GM19467 (cell line): ENCODE measurements at regions not wholly inside any gene's neighbourhood (a gene's known extent, or its start where the extent isn't known, plus 50 kb on each side); places are given as distances from the start of the nearest gene placed in this dataset.
"Not testable (repeated sequence)": the region's sequence is repeated elsewhere in the genome, so short reads cannot be mapped to it uniquely, and the experiment has no call there.

Experiments used
- ATAC-seq: cut with Tn5 transposase; IDR thresholded peaks from one replicate; pipeline ENCODE4 v1.9.1; 2021; ENCODE audit warnings: mild to moderate bottlenecking, moderate library complexity; ENCODE audit not compliant: unreplicated experiment

DNA sequence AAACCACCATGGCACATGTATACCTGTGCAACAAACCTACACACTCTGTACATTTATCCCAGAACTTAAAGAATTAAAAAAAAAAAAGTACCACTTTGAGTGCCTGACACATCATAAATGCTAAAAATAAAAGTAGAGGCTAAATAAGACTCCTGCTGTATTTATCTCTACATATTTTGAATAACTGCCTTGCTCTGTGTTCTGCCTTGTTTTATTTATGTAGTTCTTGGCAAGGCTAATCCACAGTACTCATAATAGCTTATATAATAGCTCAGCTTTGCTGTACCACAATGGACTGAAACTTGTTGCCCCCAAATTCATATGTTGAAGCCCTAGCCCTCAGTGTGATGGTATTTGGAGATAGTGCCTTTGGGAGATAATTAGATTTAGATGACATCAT is 95.4 kb upstream of the ADAMTS9 start:
- ATAC-seq: no peak

DNA sequence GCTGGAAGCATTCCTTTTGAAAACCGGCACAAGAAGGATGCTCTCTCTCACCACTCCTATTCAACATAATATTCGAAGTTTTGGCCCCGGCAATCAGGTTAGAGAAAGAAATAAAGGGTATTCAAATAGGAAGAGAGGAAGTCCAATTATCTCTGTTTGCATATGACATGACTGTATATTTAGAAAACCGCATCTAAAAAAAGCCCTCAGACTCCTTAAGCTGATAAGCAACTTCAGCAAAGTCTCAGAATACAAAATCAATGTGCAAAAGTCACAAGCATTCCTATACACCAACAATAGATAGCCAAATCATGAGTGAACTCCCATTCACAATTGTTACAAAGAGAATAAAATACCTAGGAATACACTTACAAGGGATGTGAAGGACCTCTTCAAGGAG is 93.1 kb upstream of the ADAMTS9 start:
- not testable (repeated sequence) for ATAC-seq

DNA sequence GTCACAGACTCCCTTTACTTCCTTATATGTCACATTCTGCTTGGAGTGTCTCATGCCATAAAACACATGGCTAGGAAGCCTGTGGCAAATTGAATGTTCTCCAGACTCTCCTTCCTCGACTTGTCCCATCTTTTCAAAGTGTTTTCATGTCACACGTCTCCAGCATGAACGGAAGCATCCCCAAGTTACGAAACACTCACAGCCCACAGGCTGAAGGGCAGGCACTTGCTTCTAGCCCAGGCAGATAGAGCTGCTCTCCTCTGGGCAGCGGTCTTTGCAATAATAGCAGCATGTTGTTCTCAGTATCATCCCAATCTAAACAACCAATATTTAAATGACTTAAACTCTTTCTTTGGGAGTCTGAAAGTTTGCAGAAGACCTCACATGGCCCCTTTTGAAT is 85.3 kb upstream of the ADAMTS9 start:
- ATAC-seq: no peak

DNA sequence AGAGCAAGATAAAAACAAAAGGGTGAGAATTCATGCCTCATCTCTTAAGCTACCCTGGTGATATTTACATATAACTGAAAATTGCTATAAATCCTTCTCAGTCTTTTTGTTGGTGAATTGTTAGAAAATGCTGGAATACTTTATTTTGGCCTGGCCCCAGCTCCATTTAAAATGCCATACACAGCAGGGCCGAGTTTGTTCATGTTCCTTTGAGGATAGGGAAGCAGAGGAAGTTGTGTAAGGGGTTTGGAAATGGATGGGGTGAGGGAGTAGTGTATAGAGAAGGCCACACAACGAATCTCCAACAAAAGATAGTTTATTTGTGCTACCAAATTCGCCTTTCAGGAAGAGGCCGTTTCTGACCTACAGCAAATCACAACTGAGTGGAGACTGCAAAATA is 78.6 kb upstream of the ADAMTS9 start:
- no peak for ATAC-seq

DNA sequence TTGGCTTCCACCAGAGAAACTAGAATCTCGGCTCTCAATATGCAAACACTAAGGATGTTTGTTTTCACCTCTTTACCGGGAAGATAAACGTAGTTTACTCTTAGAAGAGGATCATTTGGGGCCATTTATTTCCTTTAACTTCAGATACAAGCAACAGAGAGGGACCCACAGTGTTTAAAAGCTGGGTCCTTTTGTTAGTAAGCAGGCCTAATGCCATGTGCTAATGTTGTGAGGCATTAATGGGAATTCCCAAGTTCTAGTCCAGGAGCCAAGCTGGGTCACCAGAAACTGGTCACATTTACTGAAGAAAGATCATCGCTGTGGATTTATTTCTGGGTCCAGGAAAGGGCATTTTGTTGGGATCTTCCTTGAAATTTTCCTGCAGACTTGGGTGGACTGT is 78.1 kb upstream of the ADAMTS9 start:
- ATAC-seq: no peak

DNA sequence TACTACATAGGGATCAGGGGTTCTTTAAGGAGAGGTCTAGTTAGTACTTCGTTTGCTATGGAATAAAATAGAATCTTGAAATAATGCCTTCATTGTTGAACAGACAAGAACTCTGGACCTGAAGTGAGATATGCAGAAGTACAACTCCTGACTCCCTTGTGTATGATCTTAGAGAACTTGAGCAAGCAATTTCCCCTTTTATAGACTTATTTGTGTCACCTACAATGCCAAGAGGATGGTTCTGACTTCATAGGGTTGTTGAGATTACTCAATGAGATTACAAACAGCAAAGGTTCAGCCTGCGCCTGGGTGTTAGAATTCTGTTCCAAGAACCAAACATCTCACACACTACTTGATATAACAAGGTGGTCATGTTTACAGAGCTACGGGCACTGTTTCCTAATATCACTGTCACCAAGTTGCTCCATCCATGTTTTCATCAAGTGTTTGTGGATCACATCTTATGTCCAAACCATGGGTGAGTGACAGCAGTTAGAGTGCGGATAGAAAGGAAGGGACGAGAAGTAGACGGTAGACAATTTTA is 76.7 kb upstream of the ADAMTS9 start:
- no peak for ATAC-seq

DNA sequence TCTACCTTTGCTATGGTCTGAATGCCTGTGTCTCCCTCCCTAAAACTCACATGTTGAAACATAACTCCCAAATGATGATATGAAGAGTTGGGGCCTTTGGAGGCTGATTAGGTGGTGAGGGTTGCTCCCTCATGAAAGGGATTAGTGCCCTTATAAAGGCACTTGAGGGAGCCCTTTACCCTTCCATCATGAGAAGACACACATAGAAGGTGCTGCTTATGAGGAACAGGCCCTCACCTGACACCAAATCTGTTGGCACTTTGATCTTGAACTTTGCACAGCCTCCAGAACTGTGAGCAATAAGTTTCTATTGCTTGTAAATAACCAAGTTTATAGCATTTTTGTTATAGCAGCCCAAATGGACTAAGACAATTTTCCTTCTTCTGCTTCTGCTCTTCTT is 76.2 kb upstream of the ADAMTS9 start:
- ATAC-seq: no peak

DNA sequence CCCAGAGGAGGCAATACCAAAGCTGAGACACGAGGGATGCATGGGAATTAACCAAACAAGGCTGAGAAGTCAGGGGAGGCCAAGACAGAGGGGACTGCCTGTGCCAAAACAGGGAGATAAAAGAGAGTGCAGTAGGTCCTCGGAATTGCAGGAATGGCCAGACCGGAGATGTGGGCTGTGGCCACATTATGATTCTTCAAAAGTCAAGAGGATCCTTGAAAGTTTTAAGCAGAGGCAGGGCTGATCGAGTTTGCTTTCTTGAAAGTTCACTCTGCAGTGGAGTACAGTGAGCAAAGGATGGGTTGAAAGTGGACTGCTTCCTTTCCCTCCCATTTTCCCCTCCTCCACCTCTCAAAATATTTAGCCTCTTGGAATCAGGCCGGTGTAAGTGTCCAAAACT is 73.9 kb upstream of the ADAMTS9 start:
- ATAC-seq: no peak

DNA sequence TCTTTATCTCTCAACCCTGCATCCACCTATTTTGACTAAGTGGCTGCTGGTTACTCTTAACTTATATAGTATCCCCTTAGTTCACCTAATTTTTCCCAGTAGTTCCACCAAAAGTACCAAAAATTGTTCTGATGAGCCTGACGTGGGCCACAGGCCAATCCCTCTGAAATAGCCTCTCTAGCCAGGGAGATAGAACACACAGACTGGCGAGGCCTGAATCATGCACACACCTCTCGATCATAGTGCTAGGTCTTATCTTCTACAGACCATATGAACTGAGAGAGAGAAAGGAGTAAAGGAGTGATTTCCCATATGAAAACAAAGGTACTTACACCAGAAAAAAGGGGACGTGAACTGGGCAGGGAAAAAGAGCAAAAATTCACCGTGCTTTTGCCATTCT is 72.5 kb upstream of the ADAMTS9 start:
- ATAC-seq: no peak

DNA sequence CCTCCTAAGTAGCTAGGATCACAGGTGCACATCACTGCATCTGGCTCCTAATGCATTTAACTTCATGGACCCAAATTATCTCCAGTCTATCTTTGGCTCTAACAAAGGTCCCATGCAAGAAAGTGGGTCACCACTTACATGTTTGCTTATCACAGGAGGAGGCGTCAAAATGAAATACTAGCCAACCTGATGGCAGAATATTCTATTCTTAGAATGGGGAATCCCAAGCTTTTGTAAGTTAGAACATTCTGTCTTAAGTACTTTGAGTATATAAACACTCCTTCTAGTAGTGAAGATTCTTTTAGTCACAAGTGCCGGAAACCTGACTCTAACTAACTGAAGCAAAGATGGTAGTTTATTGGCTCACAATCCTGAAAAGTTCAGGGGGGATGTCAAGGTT is 72.0 kb upstream of the ADAMTS9 start:
- ATAC-seq: no peak

DNA sequence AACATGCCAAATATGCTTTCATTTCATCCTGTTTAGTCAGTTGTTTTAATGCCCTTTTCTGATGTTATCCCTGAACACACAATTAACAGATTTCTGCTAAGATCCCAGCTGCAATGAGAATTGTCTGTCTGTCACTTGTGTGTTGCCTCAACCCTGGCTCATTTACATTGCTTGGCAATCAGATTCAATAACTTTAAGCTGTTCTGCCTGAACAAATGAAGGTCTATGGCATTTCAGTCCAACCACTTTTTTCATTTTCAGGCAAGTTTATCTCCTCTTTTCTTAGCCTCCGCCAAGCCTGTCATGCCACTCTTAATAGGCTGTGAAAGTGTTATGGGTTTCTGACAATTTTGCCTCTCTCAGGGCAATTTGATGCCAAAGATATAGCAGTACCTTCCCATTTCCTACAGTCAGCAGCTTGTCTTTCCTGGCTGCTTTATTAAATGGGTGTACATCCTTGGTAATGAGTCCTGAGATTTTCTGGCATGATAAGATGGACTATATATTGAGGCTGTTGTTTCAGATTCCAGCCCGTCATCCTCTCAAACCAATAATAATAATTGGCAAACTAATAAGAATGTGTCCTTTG is 68.7 kb upstream of the ADAMTS9 start:
- no peak for ATAC-seq

DNA sequence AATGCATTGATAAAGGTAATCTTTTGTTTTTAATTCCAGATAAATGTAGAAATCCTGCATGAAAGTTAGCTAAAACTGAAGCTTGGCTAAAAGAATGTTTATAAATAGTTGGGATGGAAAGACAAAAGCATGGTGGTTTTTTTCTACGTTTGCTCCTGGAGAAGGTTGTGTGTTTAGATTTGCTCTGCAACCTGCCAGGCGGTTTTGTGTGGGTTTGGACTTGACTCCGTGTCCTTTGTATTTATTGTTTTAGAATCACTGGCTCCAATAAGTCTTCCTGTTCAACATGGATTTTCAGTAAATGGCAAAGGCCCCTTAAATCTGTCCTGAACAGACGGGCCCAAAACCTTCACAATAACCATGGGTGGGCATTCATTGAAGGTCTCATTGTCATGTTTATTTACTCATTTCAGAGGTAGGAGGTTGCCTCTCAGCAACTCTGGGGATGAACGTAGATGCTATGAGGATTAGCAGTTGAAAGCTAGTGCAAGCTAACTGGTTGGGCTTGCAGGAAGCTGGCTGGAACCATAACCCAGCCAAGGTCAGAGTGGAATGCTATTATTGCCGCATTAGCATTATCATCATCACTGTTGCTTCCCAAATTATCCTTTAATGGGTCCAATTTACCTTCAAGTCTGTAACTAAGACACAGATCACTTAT is 60.6 kb upstream of the ADAMTS9 start:
- ATAC-seq: no peak

DNA sequence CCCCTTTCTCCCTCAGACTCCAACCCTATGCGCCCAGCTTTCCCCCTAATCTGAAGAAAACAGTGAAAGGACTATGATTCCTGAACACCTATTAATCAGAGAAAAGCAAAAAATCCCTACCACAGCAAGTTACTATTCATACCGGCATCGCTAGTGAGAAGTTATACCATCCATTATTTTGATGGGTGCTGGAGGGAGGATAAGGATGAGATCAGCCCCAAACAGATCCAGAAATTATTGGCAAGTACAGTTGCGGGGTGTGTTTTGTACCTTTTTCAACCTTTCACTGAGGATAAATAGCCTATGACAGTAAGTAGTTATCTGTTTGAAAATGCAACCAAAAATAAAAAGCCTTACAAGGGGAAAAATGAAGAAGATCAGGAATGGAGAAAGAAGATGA is 59.9 kb upstream of the ADAMTS9 start:
- ATAC-seq: no peak

DNA sequence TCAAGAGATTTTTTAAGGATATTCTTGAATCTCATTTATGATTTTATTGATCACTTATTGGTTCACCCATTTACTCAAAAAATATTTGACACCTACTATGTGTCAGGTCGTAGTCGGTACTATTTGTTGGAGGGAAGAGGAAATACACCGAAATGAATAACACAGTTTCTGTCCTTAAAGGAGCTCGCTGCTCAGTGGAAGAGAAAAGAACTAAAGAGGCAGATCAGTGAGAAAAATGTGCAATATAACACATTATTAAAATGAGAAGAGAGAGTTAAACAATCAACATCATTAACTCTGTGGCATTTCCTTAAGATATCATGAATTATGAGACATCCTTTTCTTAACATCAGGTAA is 56.1 kb upstream of the ADAMTS9 start:
- no peak for ATAC-seq

DNA sequence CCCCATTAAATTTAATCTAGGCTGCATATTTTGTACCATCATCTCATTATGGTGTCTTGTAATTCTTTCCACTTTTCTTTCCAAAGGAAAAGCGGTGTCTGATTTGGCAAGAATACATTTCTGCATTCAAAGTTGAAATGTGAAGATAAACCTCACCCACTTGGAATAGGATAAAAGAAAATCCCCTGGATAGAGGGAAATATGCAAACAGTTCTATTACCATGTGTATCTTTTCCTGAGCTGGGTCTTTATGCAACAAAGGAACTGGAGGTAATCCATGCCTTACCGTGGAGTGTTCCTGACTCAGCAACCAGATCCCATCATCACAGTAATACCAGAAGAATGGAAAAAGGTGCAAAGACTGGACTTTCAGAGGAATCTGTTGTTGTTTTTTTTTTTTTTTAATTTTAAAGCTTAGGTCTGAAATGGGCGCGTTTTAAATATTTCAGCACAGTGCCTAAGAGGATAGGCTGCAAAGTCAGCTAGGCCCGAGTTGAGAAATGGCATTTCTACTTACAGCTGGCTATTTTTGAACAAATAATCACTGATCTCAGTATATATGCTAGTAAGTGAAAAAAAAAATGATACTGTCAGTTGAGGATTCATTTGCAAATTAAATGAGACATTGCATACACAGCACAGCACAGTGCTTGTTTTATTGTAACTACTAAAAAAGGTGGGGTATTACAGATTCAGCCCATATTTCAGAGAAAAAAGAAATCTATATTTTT is 55.5 kb upstream of the ADAMTS9 start:
- no peak for ATAC-seq

DNA sequence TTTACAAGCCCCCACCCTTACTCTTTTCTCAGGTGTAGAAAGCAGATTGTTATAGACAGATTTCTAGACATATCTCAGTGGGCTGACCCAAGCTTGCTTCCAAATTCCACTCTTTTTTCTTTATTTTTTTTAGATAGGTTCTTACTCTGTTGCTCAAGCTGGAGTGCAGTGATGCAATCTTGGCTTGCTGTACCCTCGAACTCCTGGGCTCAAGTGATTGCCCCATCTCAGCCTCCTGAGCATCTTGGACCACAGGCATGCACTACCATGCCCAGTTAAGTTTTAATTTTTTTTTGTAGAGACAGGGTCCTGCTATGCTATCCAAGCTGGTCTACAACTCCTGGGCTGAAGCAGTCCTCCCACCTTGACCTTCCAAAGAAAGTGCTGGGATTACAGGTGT is 53.5 kb upstream of the ADAMTS9 start:
- no peak for ATAC-seq

DNA sequence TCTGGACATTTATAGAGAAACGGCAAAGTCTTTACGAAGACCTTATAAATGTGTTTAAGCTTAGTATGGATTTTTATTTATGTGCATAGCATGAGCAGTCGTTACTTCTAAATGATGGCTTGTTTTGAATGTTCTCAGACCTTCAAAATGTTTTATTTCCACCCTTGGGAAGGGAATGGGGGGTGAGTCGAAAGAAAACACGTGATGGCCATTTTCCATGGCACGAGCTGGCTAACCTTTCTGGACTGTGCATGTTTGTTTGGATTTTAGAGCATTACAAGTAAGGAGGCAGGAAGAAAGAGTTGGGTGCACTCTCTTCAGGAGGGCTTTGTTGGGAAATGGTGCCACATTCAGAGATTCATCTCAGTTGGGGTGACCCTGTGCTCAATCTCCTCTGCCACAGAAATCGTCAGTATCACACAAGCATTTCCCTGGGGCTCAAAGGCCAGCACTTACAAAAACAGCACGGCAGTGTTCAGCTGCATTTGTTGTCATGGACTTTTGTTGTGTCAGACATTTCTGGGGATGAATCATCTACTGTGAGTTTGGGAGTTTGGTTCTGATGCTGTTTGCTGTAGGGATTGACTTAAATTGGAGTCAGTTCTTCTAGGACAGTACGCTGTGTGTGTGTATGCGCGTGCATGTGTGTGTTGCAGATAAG is 52.3 kb upstream of the ADAMTS9 start:
- ATAC-seq: no peak
